Endothelial cell of umbilical vein (primary cell): ENCODE measurements at regions not wholly inside any gene's neighbourhood (a gene's known extent, or its start where the extent isn't known, plus 50 kb on each side); places are given as distances from the start of the nearest gene placed in this dataset.

Experiments used
- BruUV-seq: library from RNA; stranded (reverse); fragments of 400-500 nt; replicated peaks from 2 replicates; lab custom pipeline; 2021; lab: Mats Ljungman, UMichigan
- CTCF ChIA-PET: fragments of 300-600, 350-600 bp; sonication (Branson Sonifier 250); formaldehyde crosslinking; loops from one replicate; lab custom pipeline; 2021; ENCODE audit warnings: antibody characterized with exemption, inconsistent platforms; lab: Charles Lee
- POLR2A ChIA-PET: fragments of 300-600, 350-600 bp; sonication (Branson Sonifier 250); formaldehyde crosslinking; loops from one replicate; lab custom pipeline; 2021; ENCODE audit warnings: antibody characterized with exemption, inconsistent platforms; lab: Charles Lee
- DNase-seq: peaks from one replicate; pipeline ENCODE4 v3.0.0-alpha.2; 2011; ENCODE audit warnings: low read depth, low spot score
- FAIRE-seq: peaks from 2 replicates; lab custom pipeline; 2011; peaks lifted over from hg19 to GRCh38; lab: Jason Lieb, UNC
- H2AFZ ChIP-seq: 2 replicates; pipeline ENCODE4 v1.6.0; 2012; ENCODE audit warnings: low read depth, low read length, control low read depth, inconsistent platforms
- H3K27ac ChIP-seq: 2 replicates; pipeline ENCODE4 v1.5.1; 2011; ENCODE audit warnings: low read depth, mild to moderate bottlenecking, control low read depth, low read length, moderate library complexity; ENCODE audit not compliant: insufficient read depth
- H3K27me3 ChIP-seq, 2 experiments: 2 replicates each; pipeline versions ENCODE4 v1.6.0 to v1.6.1; 2011; ENCODE audit warnings: low read length in 2 of 2, mixed read lengths in 1 of 2; ENCODE audit not compliant: control insufficient read depth in 2 of 2, insufficient read depth in 2 of 2
- H3K36me3 ChIP-seq, 2 experiments: 2 replicates in 1 of 2; 3 replicates in 1 of 2; pipeline ENCODE4 v1.5.1; 2011; ENCODE audit warnings: low read length in 2 of 2, mild to moderate bottlenecking in 1 of 2, moderate library complexity in 1 of 2; ENCODE audit not compliant: control insufficient read depth in 2 of 2, insufficient read depth in 2 of 2; ENCODE audit errors: extremely low read depth in 1 of 2
- H3K4me1 ChIP-seq: 3 replicates; pipeline ENCODE4 v1.5.1; 2011; ENCODE audit warnings: mild to moderate bottlenecking, low read length; ENCODE audit not compliant: control insufficient read depth, insufficient read depth; ENCODE audit errors: extremely low read depth
- H3K4me2 ChIP-seq: 2 replicates; pipeline ENCODE4 v1.6.1; 2011; ENCODE audit warnings: low read length, control low read depth, mixed read lengths; ENCODE audit not compliant: insufficient read depth
- H3K4me3 ChIP-seq, 3 experiments: fragments of 200-600 bp in 1 of 3; sonication (generic), shearing (Covaris generic) in 1 of 3; replicated peaks in 1 of 3; 2 replicates each; pipeline ENCODE4 v1.5.1; 2011 to 2016; ENCODE audit warnings: control low read depth in 3 of 3, low read length in 3 of 3, mild to moderate bottlenecking in 2 of 3, inconsistent platforms in 1 of 3, low read depth in 1 of 3, moderate library complexity in 1 of 3; ENCODE audit not compliant: insufficient read depth in 1 of 3
- H3K79me2 ChIP-seq: 2 replicates; pipeline ENCODE4 v1.6.0; 2012; ENCODE audit warnings: low read length, inconsistent platforms; ENCODE audit not compliant: control insufficient read depth, insufficient read depth
- H3K9ac ChIP-seq: replicated peaks from 2 replicates; pipeline ENCODE3; 2011; ENCODE audit warnings: low read length, control low read depth; ENCODE audit not compliant: insufficient read depth; ENCODE audit errors: extremely low read depth
- H3K9me1 ChIP-seq: replicated peaks from 3 replicates; pipeline ENCODE4 v1.6.0; 2011; ENCODE audit warnings: mild to moderate bottlenecking, low read length; ENCODE audit not compliant: control insufficient read depth, insufficient read depth; ENCODE audit errors: extremely low read depth
- H3K9me3 ChIP-seq: replicated peaks from 2 replicates; pipeline ENCODE4 v1.5.1; 2012; ENCODE audit warnings: low read length, inconsistent platforms; ENCODE audit not compliant: control insufficient read depth, insufficient read depth
- H4K20me1 ChIP-seq: replicated peaks from 2 replicates; pipeline ENCODE3; 2011; ENCODE audit warnings: mild to moderate bottlenecking, low read length; ENCODE audit not compliant: control insufficient read depth, insufficient read depth; ENCODE audit errors: extremely low read depth
- CTCF ChIP-seq, 2 donors: IDR thresholded peaks; 1 replicate in 1 of 2; 2 replicates in 1 of 2; pipeline ENCODE4 v1.5.1; 2011; ENCODE audit warnings: low read length in 2 of 2, mild to moderate bottlenecking in 2 of 2, moderate library complexity in 2 of 2, control low read depth in 1 of 2, inconsistent platforms in 1 of 2, low read depth in 1 of 2; ENCODE audit not compliant: insufficient read depth in 1 of 2; ENCODE audit errors: extremely low read depth in 1 of 2
- EZH2 ChIP-seq: IDR thresholded peaks from 2 replicates; pipeline ENCODE4 v1.6.1; 2012; ENCODE audit warnings: borderline replicate concordance, low read depth, mild to moderate bottlenecking, moderate library complexity, low read length, inconsistent platforms; ENCODE audit not compliant: severe bottlenecking
- FOS ChIP-seq: IDR thresholded peaks from 2 replicates; pipeline ENCODE4 v1.6.1; 2011; ENCODE audit warnings: mild to moderate bottlenecking, low read length, moderate library complexity, borderline replicate concordance; ENCODE audit not compliant: insufficient read depth
- GATA2 ChIP-seq: IDR thresholded peaks from 2 replicates; pipeline ENCODE4 v1.7.0; 2011; ENCODE audit warnings: low read depth, mild to moderate bottlenecking, moderate library complexity, mixed read lengths, low read length; ENCODE audit not compliant: insufficient read length, insufficient read depth
- JUN ChIP-seq: IDR thresholded peaks from 2 replicates; pipeline ENCODE4 v1.6.1; 2011; ENCODE audit warnings: borderline replicate concordance, low read depth; ENCODE audit not compliant: insufficient read length, insufficient read depth
- MYC ChIP-seq: IDR thresholded peaks from one replicate; pipeline ENCODE4 v1.6.1; 2011; ENCODE audit warnings: mild to moderate bottlenecking, low read depth, low read length
- POLR2A ChIP-seq: IDR thresholded peaks from 2 replicates; pipeline ENCODE4 v1.6.1; 2012; ENCODE audit warnings: low read depth, mild to moderate bottlenecking, control low read depth, low read length
- POLR2AphosphoS5 ChIP-seq: IDR thresholded peaks from 2 replicates; pipeline ENCODE4 v1.6.1; 2012; ENCODE audit warnings: low read depth, mild to moderate bottlenecking, control low read depth, low read length, moderate library complexity; ENCODE audit not compliant: insufficient read depth
- dilution Hi-C: fragments of 300-500 bp; cut with MboI; formaldehyde crosslinking; loops from one replicate; pipeline ENCODE4 v1.15.0; 2019; ENCODE audit warnings: low sequenced_read_pairs; ENCODE audit not compliant: extremely low pct_ligation_motif_present
- intact Hi-C: fragments of 100-400 bp; cut with micrococcal nuclease; formaldehyde crosslinking; loops from one replicate; pipeline ENCODE4 v1.10.0; 2022
- TF ChIP-seq, protein P1 (sequence below): IDR thresholded peaks from 2 replicates; pipeline ENCODE4 v1.6.1; 2011; ENCODE audit not compliant: insufficient read depth, insufficient read length

DNA sequence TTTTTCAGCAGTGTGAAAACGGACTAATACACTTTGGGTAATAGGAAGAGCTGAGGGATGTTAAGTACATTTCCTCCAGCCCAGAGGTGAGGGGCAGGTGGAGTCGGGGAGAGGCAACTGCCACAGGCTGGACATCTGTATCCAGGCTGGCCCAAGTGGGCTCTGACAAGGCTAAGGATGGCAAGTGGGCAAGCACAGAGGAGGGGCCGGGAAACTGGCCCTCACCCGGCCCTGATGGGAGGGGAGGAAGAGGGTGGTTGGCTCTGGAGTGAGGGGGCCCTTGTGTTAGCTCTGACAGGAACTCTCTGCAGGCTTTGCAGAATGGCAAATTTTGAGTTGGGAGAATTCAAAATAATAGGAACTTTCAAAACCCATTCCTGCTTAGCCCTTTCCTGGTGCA is 251.0 kb upstream of the TNRC6C start:
- ChIA-PET POLR2A (no interaction called here), CTCF (no interaction called here)
- Histone ChIP-seq H3K4me1 (no peaks in the 10 kb centered on the region), H3K36me3 (no peaks in the 10 kb centered on the region), H3K4me3 (no peak overlapping the region), H3K4me2 (no peak overlapping the region), H3K9me3 (peaks cover 2% of the 10 kb centered on the region), H3K27me3 (no peaks in the 10 kb centered on the region), H2AFZ (no peak overlapping the region), H4K20me1 (no peaks in the 10 kb centered on the region), H3K9me1 (no peaks in the 10 kb centered on the region), H3K79me2 (no peaks in the 10 kb centered on the region), H3K9ac (no peak overlapping the region), H3K27ac (no peak overlapping the region)
- dilution Hi-C loops (no loop called here), intact Hi-C loops (no loop called here)
- DNase-seq (no peak), FAIRE-seq (no peak)
- TF ChIP-seq EZH2 (no peak), JUN (no peak), POLR2AphosphoS5 (no peak), FOS (no peak), CTCF (IDR thresholded peaks at IDR 0.05; ENCODE audit: extremely low read depth in 1 of 2, insufficient read depth in 1 of 2, low read depth in 1 of 2, low read length in 2 of 2) (no peak), GATA2 (no peak), POLR2A (no peak), MYC (no peak)
- TF ChIP-seq, protein P1, sequence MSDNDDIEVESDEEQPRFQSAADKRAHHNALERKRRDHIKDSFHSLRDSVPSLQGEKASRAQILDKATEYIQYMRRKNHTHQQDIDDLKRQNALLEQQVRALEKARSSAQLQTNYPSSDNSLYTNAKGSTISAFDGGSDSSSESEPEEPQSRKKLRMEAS, result no peak
- BruUV-seq, result no TSS peak
